ENCODE measurements at regions not wholly inside any gene's neighbourhood (a gene's known extent, or its start where the extent isn't known, plus 50 kb on each side); places are given as distances from the start of the nearest gene placed in this dataset.

DNA sequence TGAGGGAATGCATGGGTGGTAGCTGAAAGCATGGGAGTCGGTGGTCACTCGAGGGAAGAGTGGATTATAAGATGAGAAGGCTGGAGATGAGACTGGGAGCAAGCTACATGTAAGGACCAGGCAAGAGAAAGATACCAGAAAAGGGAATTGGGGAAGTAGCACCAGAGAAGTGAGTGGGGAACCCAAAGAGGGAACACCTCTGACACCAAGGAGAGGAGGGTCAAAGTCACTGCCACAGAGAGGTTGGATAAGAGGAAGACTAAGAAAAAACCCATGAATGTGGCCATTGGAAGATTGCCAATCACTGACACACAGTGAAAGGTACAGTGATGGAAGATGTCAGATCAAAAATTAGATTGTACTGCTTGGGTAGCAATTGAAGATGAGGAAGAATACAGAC, 473.9 kb downstream of the BCL11A start:
- intact Hi-C loops (cut with micrococcal nuclease) = no loop called here
- Histone ChIP-seq H3K27me3 (ENCODE audit: insufficient read depth, low read length) (no peaks in the 10 kb centered on the region), H3K27ac (ENCODE audit: low read depth, low read length) (no peak overlapping the region), H3K4me1 (ENCODE audit: insufficient read depth, low read length) (no peaks in the 10 kb centered on the region), H3K4me3 (ENCODE audit: low read length in 2 of 2) (no peak overlapping the region), H3K9me3 (ENCODE audit: control insufficient read depth in 1 of 2, low read length in 2 of 2) (no peaks in the 10 kb centered on the region), H3K36me3 (ENCODE audit: insufficient read depth, low read length) (no peaks in the 10 kb centered on the region)
- CTCF ChIA-PET (ENCODE audit: partially characterized antibody) = no interaction called here
- Mint-ChIP-seq H3K36me3 (no peaks in the 10 kb centered on the region), H3K4me1 (no peaks in the 10 kb centered on the region), H3K4me3 (no peak overlapping the region), H3K9me3 (peaks cover 0 to 11% (median 5%) of the 10 kb centered on the region in 8 donors), H3K27me3 (no peaks in the 10 kb centered on the region), H3K27ac (no peak overlapping the region)
- DNase-seq = no peak
- POLR2A ChIA-PET (ENCODE audit: partially characterized antibody) = no interaction called here

DNA sequence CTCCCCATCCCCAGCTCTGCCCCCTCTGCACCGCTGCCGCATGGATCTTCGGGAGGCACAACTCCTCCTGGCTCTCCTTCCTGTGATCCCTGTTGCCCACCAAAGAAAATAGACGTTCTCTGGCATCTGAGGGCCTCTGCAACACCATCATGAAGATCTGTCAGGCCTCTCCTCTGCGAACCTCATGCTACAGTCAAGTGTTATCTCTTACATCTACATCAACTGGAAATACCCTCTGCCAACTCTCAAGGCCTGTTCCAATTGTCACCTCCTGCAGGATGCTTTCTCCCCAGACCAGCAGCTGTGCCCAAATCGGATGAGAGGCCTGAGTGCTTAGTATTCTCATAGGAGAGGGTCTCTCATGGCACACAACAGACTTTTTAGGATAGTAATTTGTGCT, 478.4 kb downstream of the BCL11A start:
- Histone ChIP-seq H3K27me3 (ENCODE audit: insufficient read depth, low read length) (no peaks in the 10 kb centered on the region), H3K4me1 (ENCODE audit: insufficient read depth, low read length) (no peaks in the 10 kb centered on the region), H3K36me3 (ENCODE audit: insufficient read depth, low read length) (no peaks in the 10 kb centered on the region), H3K4me3 (ENCODE audit: low read length in 2 of 2) (no peak overlapping the region), H3K27ac (ENCODE audit: low read depth, low read length) (no peak overlapping the region), H3K9me3 (ENCODE audit: control insufficient read depth in 1 of 2, low read length in 2 of 2) (no peaks in the 10 kb centered on the region)
- H3K4me3 Mint-ChIP-seq = no peak overlapping the region
- peaks cover 0 to 5% (median 0%) of the 10 kb centered on the region in 8 donors for H3K9me3 Mint-ChIP-seq
- ChIA-PET CTCF (ENCODE audit: partially characterized antibody) (no interaction called here), POLR2A (ENCODE audit: partially characterized antibody) (no interaction called here)
- no peak overlapping the region for H3K27ac Mint-ChIP-seq
- H3K27me3 Mint-ChIP-seq = no peaks in the 10 kb centered on the region
- no peaks in the 10 kb centered on the region for H3K4me1 Mint-ChIP-seq
- no peak for DNase-seq
- H3K36me3 Mint-ChIP-seq = no peaks in the 10 kb centered on the region
- intact Hi-C loops (cut with micrococcal nuclease) = no loop called here

DNA sequence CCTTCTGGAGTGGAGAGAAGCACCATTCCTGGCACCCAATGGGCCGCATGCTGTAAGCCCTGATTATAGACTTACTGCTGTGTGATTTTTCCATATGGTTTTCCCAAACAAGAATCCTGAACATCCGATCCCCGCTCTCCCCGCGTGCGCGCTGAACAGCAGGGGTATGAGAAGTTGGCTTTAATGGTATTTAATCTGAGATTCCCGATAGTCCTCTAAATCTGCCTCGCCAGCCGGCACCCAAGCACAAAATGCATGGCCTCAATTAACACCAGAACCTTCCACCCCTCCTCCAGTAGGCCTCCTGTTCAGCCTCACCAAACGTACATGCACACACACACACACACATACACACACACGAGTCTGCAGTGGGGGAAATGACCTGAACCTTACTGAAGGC, 480.3 kb downstream of the BCL11A start:
- no peak overlapping the region for H3K4me3 Mint-ChIP-seq
- no peaks in the 10 kb centered on the region for H3K4me1 Mint-ChIP-seq
- H3K9me3 Mint-ChIP-seq = peaks cover 0 to 5% (median 0%) of the 10 kb centered on the region in 8 donors
- Histone ChIP-seq H3K27me3 (ENCODE audit: insufficient read depth, low read length) (no peaks in the 10 kb centered on the region), H3K4me1 (ENCODE audit: insufficient read depth, low read length) (no peaks in the 10 kb centered on the region), H3K27ac (ENCODE audit: low read depth, low read length) (no peak overlapping the region), H3K36me3 (ENCODE audit: insufficient read depth, low read length) (no peaks in the 10 kb centered on the region), H3K9me3 (ENCODE audit: control insufficient read depth in 1 of 2, low read length in 2 of 2) (no peaks in the 10 kb centered on the region), H3K4me3 (ENCODE audit: low read length in 2 of 2) (no peak overlapping the region)
- no peaks in the 10 kb centered on the region for H3K27me3 Mint-ChIP-seq
- intact Hi-C loops (cut with micrococcal nuclease) = no loop called here
- CTCF ChIA-PET (ENCODE audit: partially characterized antibody) = no interaction called here
- POLR2A ChIA-PET (ENCODE audit: partially characterized antibody) = no interaction called here
- DNase-seq = no peak
- no peaks in the 10 kb centered on the region for H3K36me3 Mint-ChIP-seq
- H3K27ac Mint-ChIP-seq = no peak overlapping the region

DNA sequence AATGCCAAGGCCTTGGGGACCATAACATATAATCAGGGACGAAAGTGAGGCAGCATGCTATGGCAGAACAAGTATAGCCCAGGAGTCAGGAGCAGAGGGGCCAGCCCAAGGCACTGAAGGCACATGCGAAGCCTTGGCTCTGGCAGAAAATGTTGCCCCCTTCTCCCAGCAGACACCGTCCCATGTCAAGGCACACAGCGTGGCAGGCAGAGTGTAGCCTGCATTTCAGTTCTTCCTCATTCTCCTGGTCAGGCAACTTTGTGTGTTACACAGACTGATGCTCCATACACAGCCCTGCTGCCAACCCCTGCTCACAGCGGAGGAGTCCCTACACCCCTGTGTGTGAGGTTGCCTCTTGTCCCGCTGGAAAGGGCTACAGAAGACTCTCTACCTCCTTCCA, 480.8 kb downstream of the BCL11A start:
- intact Hi-C loops (cut with micrococcal nuclease) = no loop called here
- H3K9me3 Mint-ChIP-seq = peaks cover 0 to 5% (median 0%) of the 10 kb centered on the region in 8 donors
- Histone ChIP-seq H3K36me3 (ENCODE audit: insufficient read depth, low read length) (no peaks in the 10 kb centered on the region), H3K4me1 (ENCODE audit: insufficient read depth, low read length) (no peaks in the 10 kb centered on the region), H3K9me3 (ENCODE audit: control insufficient read depth in 1 of 2, low read length in 2 of 2) (no peaks in the 10 kb centered on the region), H3K27me3 (ENCODE audit: insufficient read depth, low read length) (no peaks in the 10 kb centered on the region), H3K4me3 (ENCODE audit: low read length in 2 of 2) (no peak overlapping the region), H3K27ac (ENCODE audit: low read depth, low read length) (no peak overlapping the region)
- H3K27me3 Mint-ChIP-seq = no peaks in the 10 kb centered on the region
- H3K36me3 Mint-ChIP-seq = no peaks in the 10 kb centered on the region
- no peak for DNase-seq
- CTCF ChIA-PET (ENCODE audit: partially characterized antibody) = no interaction called here
- POLR2A ChIA-PET (ENCODE audit: partially characterized antibody) = no interaction called here
- H3K4me1 Mint-ChIP-seq = no peaks in the 10 kb centered on the region
- no peak overlapping the region for H3K27ac Mint-ChIP-seq
- H3K4me3 Mint-ChIP-seq = no peak overlapping the region

DNA sequence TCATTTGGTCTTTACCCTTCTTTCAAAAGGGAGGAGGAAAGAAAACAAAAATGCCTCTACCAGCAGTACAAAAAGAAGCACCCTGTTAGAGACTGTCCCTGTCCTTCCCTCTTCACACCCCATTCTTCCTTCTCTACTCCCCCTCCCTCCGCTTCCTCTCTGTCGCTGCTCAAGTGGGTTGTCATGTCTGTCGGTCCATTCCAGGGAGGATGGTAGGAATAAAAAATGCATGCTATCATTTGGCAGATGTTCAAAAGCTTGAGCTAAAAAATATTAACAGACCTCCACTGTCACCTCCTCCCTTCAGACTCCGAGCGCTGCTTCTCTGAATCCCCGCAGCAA, 482.0 kb downstream of the BCL11A start:
- Histone ChIP-seq H3K27me3 (ENCODE audit: insufficient read depth, low read length) (no peaks in the 10 kb centered on the region), H3K4me1 (ENCODE audit: insufficient read depth, low read length) (no peaks in the 10 kb centered on the region), H3K36me3 (ENCODE audit: insufficient read depth, low read length) (no peaks in the 10 kb centered on the region), H3K27ac (ENCODE audit: low read depth, low read length) (no peak overlapping the region), H3K4me3 (ENCODE audit: low read length in 2 of 2) (no peak overlapping the region), H3K9me3 (ENCODE audit: control insufficient read depth in 1 of 2, low read length in 2 of 2) (no peaks in the 10 kb centered on the region)
- Mint-ChIP-seq H3K36me3 (no peaks in the 10 kb centered on the region), H3K9me3 (peaks cover 0 to 5% (median 0%) of the 10 kb centered on the region in 8 donors), H3K27me3 (no peaks in the 10 kb centered on the region), H3K4me3 (no peak overlapping the region), H3K27ac (no peak overlapping the region), H3K4me1 (no peaks in the 10 kb centered on the region)
- no peak for DNase-seq
- ChIA-PET POLR2A (ENCODE audit: partially characterized antibody) (no interaction called here), CTCF (ENCODE audit: partially characterized antibody) (no interaction called here)
- intact Hi-C loops (cut with micrococcal nuclease) = no loop called here

DNA sequence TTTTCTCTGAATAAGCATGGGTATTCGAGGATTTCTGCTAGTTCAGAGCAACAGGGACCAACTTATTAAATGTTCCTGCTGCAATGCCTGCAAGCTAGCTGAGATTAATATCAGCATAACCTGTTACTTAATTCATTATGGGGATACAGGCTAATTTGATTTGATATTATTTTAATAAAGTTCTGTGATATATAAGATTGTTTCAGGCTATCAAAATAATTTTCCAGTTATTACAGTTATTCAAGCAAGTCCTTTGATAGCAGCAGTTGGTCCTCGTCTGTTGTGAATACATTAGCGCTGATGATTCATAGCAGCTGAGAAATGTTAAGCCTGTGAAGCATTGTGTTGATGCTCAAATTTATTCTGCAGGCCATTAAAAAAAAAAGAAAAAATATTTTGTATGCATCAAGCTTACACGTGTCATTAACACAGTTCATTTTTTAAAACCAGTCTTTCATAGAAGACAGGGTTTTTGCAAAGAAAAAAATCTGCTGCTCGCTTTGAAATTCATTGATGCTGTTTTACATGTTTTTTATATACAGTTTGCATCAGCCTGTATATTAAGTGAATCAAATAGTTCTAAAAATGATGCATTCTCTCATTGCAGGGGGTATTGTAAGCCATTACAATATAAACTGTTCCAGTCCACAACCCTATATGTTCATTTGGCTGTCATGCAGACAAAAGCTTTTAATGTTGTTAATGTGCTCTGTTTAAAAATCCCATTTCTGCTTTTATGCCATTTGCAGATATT, 482.5 kb downstream of the BCL11A start:
- Mint-ChIP-seq H3K27ac (no peak overlapping the region), H3K4me1 (no peaks in the 10 kb centered on the region), H3K9me3 (peaks cover 0 to 5% (median 0%) of the 10 kb centered on the region in 8 donors), H3K27me3 (no peaks in the 10 kb centered on the region), H3K36me3 (no peaks in the 10 kb centered on the region), H3K4me3 (no peak overlapping the region)
- H3K36me3 ChIP-seq (ENCODE audit: insufficient read depth, low read length) = no peaks in the 10 kb centered on the region
- no peak overlapping the region for H3K27ac ChIP-seq (ENCODE audit: low read depth, low read length)
- ChIA-PET POLR2A (ENCODE audit: partially characterized antibody) (no interaction called here), CTCF (ENCODE audit: partially characterized antibody) (interaction anchor here (0.6 kb wide), 1 partner anchor 191 kb away, joined by 3 read pairs; no protein-coding TSS in a partner anchor)
- H3K27me3 ChIP-seq (ENCODE audit: insufficient read depth, low read length) = no peaks in the 10 kb centered on the region
- H3K9me3 ChIP-seq (ENCODE audit: control insufficient read depth in 1 of 2, low read length in 2 of 2) = no peaks in the 10 kb centered on the region
- no peak for DNase-seq
- H3K4me3 ChIP-seq (ENCODE audit: low read length in 2 of 2) = no peak overlapping the region
- H3K4me1 ChIP-seq (ENCODE audit: insufficient read depth, low read length) = no peaks in the 10 kb centered on the region
- intact Hi-C loops (cut with micrococcal nuclease) = no loop called here

DNA sequence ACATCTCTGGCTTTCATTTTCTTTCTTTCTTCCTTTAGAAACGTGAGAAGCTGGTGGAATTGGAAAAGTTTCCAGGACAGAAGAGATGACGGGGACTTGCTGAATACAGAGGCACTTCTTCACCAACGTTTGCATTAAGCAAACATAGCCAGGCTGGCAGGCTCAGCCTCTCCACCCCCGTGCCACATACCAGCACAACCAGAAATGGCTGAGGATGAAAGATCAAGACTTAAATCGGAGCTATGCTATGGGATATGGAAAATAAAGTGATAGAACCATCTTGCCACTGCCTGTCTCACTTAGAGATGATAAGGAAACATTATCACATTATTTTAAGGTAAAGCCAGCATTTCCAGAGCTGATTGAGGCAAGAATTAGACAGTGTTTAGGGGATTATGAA, 483.3 kb downstream of the BCL11A start:
- Histone ChIP-seq H3K9me3 (ENCODE audit: control insufficient read depth in 1 of 2, low read length in 2 of 2) (no peaks in the 10 kb centered on the region), H3K27ac (ENCODE audit: low read depth, low read length) (no peak overlapping the region), H3K27me3 (ENCODE audit: insufficient read depth, low read length) (no peaks in the 10 kb centered on the region), H3K4me3 (ENCODE audit: low read length in 2 of 2) (no peak overlapping the region), H3K4me1 (ENCODE audit: insufficient read depth, low read length) (no peaks in the 10 kb centered on the region), H3K36me3 (ENCODE audit: insufficient read depth, low read length) (no peaks in the 10 kb centered on the region)
- Mint-ChIP-seq H3K9me3 (peaks cover 0 to 1% (median 0%) of the 10 kb centered on the region in 8 donors), H3K27me3 (no peaks in the 10 kb centered on the region), H3K4me3 (no peak overlapping the region), H3K27ac (no peak overlapping the region), H3K4me1 (no peaks in the 10 kb centered on the region), H3K36me3 (no peaks in the 10 kb centered on the region)
- POLR2A ChIA-PET (ENCODE audit: partially characterized antibody) = no interaction called here
- CTCF ChIA-PET (ENCODE audit: partially characterized antibody) = interaction anchor here (0.6 kb wide), 1 partner anchor 191 kb away, joined by 3 read pairs; no protein-coding TSS in a partner anchor
- intact Hi-C loops (cut with micrococcal nuclease) = no loop called here
- DNase-seq = no peak

DNA sequence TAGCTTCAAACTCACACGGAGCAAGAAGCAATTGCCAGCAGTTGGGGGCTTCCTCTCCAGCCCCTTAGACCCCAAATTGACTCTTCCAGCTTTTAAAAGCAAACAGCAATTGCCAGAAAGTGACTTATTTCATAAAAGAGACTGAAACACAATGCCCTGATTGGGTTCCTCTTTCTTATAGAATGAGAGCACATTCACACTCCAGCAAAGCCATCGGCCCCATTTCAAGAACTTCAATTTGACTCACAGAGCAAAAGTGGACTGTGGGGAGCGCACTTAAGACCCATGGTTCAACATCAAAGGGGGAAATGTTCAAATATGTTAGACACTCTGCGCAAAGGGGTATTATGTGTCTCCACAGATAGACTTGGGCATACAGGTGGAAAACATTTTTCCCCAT, 484.7 kb downstream of the BCL11A start:
- Histone ChIP-seq H3K4me1 (ENCODE audit: insufficient read depth, low read length) (no peaks in the 10 kb centered on the region), H3K4me3 (ENCODE audit: low read length in 2 of 2) (no peak overlapping the region), H3K36me3 (ENCODE audit: insufficient read depth, low read length) (no peaks in the 10 kb centered on the region), H3K9me3 (ENCODE audit: control insufficient read depth in 1 of 2, low read length in 2 of 2) (no peaks in the 10 kb centered on the region), H3K27ac (ENCODE audit: low read depth, low read length) (no peak overlapping the region), H3K27me3 (ENCODE audit: insufficient read depth, low read length) (no peaks in the 10 kb centered on the region)
- H3K27me3 Mint-ChIP-seq = no peaks in the 10 kb centered on the region
- no peak for DNase-seq
- ChIA-PET CTCF (ENCODE audit: partially characterized antibody) (no interaction called here), POLR2A (ENCODE audit: partially characterized antibody) (no interaction called here)
- H3K27ac Mint-ChIP-seq = no peak overlapping the region
- H3K4me3 Mint-ChIP-seq = no peak overlapping the region
- no peaks in the 10 kb centered on the region for H3K36me3 Mint-ChIP-seq
- no peaks in the 10 kb centered on the region for H3K9me3 Mint-ChIP-seq
- intact Hi-C loops (cut with micrococcal nuclease) = no loop called here
- H3K4me1 Mint-ChIP-seq = no peaks in the 10 kb centered on the region
